HG02588 (cell line): ENCODE measurements at regions not wholly inside any gene's neighbourhood (a gene's known extent, or its start where the extent isn't known, plus 50 kb on each side); places are given as distances from the start of the nearest gene placed in this dataset.
"Not testable (repeated sequence)": the region's sequence is repeated elsewhere in the genome, so short reads cannot be mapped to it uniquely, and the experiment has no call there.

ENCODE experiments used
- ATAC-seq: cut with Tn5 transposase; IDR thresholded peaks from one replicate; pipeline ENCODE4 v1.9.1; 2021; ENCODE audit warnings: mild to moderate bottlenecking, moderate library complexity; ENCODE audit not compliant: unreplicated experiment

DNA sequence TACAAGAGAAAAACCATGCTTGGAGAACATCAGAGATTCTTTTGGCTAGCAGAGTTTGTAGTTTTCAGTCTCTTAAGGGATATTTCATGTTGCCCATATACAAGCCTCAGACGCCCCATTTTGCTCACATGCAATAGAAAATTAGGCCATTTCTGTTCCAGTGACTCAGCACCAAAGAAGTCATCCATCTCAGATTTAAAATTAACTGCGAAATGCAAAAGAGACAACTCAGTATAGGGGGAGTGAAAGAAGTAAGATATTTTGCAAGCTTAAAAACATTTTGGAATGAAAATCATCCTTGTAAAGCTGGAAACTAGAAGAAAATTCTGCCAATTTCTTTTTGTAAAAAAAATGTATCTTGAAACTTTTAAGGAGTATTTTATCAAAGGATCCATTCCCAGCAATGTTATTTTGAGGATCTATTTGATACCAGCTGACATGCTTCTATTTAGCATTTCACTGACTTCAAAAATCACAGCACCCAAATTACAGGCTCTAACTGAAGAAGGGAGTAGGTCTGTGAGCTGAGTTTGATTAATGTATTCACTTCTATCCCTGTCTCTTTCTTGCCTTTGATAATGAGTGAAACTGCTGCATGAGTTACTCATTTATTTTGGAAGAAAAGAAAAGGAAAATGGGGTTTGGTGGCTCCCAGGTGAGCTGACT is 223.7 kb upstream of the SULF2 start:
- ATAC-seq = no peak

- no peak for ATAC-seq
Measured at GRCh38 chr20:48007351-48007750, 222.1 kb upstream of the SULF2 start.

DNA sequence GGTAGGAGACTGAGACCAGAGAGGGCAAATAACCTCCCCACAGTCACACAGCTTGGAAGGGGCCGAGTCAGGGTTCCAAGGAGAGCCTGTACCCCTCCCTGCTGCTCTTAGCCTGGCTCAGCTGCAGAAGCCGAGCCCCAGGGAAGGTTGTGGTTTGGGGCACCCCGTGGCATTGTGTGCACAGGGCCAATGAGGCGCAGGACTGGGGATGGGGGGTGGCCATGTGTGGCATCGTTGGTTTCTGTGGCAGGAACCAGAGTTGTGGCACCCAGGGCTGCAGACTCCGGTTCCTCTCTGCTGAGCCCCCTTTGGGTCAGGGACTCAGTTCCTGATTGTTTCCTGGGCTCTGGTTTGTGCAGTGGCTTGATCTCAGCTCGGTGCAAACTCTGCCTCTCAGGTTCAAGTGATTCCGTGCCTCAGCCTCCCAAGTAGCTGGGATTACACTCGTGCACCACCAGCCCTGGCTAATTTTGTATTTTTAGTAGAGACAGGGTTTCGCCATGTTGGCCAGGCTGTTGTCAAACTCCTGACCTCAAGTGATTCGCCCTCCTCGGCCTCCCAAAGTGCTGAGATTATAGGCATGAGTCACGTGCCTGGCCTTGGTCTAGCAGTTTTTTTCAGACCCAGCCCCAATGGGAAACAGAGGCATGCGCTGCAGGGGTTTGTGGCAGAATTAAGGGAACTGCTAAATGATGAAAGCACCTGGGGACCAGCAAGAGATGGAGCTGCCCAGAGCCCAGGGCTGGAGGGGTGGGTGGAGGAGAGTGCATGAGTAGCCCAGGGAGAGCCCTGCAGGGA is 221.0 kb upstream of the SULF2 start:
- no peak for ATAC-seq

GRCh38 chr20:48003021-48003420 is 217.7 kb upstream of the SULF2 start:
- ATAC-seq = no peak

DNA sequence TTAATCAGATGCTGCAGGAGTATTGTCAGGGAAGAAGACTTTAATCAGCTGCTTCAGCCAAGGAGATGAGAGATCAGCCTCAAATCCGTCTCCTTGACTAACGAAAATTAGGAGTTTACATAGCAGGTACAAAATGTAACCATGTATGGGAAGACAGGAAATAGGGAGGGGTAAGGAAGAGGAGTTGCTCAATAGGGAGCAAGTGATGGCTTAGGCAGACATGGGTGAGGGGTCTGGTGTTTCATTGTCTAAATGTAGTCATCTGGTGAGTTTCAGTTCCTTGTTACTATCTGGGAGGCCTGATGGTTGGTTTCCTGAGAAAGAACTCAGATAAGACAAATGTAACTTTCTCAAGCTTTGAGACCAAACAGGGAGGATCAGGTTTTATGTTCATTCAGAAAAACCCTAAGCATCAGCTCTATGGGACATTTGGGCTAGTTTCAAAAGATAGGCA is 217.3 kb upstream of the SULF2 start:
- ATAC-seq = no peak

- no peak for ATAC-seq
Measured at GRCh38 chr20:47999166-47999565, 213.9 kb upstream of the SULF2 start.

DNA sequence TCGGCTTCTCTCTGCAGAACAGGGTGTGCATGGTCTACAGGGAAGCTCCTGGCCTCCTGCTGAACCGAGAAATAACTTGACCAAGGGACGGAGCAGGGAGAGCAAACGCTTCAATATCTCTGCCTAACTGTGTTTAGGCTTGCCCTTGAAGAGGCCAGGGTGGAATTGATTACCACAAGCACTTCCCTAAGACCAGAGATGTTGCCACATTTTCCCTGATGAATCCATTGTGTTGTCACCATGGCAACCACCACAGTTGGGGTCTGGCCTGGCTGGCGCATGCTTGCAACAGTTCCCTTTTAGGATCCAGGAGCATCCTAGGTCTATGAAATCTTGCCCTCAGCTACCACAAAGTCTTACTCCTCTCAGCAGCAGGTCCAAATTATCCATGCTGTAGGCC is 213.5 kb upstream of the SULF2 start:
- no peak for ATAC-seq

DNA sequence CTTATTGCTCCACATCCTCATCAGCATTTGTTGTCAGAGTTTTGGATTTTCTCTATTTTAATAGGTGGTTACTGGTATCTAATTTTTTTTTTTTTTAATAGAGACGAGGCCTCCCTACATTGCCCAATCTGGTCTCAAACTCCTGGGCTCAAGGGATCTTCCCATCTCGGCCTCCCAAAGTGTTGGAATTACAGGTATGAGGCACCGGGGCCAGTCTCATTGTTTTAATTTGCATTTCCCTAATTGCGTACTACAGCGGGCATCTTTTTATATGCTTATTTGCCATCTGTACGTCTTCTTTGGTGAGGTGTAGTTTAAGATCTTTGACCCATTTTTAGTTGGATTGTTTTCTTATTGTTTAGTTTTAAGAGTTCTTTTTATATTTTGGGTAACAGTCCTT is 210.4 kb upstream of the SULF2 start:
- ATAC-seq = no peak

- no peak for ATAC-seq
Measured at GRCh38 chr20:47993817-47994216, 208.5 kb upstream of the SULF2 start.

GRCh38 chr20:47993035-47993755 is 207.9 kb upstream of the SULF2 start:
- ATAC-seq = no peak

DNA sequence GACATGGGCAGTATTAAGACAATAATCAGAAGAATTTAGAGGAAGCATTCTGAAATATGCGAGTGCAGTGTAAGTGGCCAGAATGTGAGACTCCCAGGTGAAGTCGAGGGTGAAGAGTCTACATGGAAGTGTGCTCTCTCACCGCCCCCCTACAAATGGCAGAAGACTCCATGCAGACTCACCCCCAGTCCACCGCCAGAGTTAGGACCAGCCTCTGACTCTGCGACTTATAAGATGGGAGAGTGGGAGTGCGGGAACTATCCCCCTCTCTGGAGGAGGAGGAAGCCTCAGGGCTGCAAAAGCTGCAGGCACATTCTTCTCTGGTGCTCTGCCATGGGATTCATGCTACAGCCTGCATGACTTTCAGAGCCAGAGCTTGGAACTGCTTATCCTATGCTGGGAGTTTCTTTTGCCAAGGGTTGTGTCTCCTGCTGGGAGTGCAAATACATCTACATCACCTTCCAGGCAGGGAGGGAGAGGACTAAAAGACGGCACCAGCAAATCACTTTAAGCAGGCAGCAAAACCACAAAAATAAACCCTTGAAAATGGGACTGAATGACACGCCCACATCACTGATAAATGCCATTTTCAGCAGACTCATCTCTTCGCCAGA is 206.7 kb upstream of the SULF2 start:
- no peak for ATAC-seq

GRCh38 chr20:47990507-47991150 is 205.3 kb upstream of the SULF2 start:
- no peak for ATAC-seq

DNA sequence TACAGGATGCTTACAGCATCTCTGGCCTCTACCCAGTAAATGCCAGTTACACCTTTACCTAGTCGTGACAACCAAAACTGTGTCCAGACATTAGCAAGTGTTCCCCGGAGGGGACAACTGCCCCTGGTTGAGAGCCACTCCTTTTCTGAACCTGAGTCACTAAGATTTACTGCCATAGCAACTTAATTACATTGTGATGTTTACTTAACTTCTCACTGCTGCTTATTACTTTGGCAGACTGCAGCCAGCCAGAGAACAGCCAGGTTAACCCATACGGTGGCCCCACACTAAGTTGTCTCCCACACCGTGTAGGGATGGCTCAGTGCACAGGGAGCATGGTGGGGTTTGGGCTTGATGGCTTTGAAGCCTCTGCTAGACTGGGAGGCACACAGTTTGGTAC is 204.7 kb upstream of the SULF2 start:
- no peak for ATAC-seq

DNA sequence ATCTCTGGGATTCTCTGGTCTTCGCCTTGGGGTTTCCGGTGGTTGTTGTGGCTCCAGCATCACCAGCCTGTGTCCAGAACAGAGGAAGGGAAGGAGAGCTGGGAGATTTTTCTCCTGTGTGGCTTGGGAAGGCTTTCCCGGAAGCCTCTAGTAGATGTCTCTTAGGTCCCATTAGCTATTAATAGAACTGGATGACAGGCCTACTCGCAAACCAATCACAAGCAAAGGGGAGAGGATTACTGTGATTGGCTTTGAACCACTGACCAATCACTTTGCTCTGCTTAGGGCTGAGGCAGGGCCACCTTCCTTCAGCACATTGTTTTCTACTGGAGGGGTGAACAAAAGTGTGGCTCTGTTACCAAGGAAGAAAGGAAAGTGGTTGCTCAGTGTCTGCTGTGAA is 203.4 kb upstream of the SULF2 start:
- no peak for ATAC-seq

GRCh38 chr20:47985092-47985850 is 200.0 kb upstream of the SULF2 start:
- no peak for ATAC-seq

DNA sequence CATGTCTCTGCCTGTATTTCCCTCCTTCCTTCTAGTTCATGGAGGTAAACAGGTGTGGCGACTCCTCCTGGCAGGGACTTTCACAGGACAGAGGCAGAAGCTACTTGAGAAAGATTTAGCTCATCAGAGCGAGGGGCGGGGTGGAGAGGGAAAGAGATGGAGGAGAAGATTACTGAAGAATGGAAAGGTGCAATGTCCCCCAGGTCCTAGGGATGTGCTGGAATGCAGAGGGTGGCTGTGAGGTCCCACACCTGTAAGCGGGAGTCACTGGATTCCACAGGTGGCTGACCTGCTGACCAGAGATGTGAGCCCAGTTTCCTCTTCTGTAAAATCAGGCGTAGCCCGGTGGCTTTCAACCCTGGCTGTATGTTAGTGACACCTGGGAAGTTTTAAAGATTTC is 199.2 kb upstream of the SULF2 start:
- ATAC-seq = no peak

DNA sequence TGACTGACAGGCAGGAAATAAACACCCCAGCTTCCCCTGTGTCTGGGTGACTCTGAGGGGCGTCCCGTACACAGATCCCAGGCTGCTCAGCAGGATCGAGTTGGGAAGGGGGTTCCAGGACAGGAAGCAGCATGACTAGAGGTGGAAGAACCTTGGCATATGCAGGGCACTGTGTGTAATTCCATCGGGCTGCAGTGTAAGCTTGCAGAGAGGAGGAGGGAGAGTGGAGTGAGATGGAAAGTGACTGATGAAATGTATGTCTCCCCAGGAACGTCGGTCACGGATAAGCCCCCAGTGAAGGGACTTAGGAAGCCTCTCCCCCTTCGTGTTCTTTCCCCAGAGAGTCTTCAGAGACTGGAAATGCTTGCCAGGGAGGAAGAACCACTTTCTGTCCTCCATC is 198.4 kb upstream of the SULF2 start:
- not testable (repeated sequence) for ATAC-seq

GRCh38 chr20:47982574-47983360 is 197.5 kb upstream of the SULF2 start:
- ATAC-seq = no peak

DNA sequence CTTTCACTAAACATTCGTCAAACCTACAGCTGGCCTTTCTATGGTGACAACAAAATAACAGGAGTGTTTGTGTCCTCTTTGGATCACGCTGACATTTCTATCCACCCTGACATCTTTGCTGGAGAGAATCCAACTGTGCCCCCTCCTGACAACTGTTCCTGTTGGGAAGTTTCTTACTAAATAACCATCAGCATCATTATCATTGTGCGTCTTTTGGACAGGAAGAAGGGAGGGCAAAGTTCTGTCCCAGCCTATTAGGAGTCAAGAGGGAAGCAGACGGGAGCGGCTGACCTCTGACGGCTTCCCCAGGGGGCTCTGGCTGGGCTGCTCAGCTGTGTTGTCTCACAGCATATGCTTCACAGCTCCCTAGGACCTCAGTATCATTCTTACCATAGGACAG is 195.9 kb upstream of the SULF2 start:
- no peak for ATAC-seq
